T-cell (primary cell): ENCODE measurements at regions not wholly inside any gene's neighbourhood (a gene's known extent, or its start where the extent isn't known, plus 50 kb on each side); places are given as distances from the start of the nearest gene placed in this dataset.
"Not testable (repeated sequence)": the region's sequence is repeated elsewhere in the genome, so short reads cannot be mapped to it uniquely, and the experiment has no call there.

Experiments used
- ATAC-seq, 4 experiments: fragments of 200-7000 bp in 3 of 4; fragments of 150-1000 bp in 1 of 4; cut with Tn5 transposase; replicated peaks in 1 of 4; 1 replicate in 3 of 4; 2 replicates in 1 of 4; pipeline ENCODE4 v1.10.0; 2021; ENCODE audit warnings: moderate library complexity in 3 of 4, mild to moderate bottlenecking in 2 of 4, moderate number of reproducible peaks in 1 of 4
- CTCF ChIA-PET, 2 donors: fragments of 300-600 bp; sonication (Branson Sonifier 250); formaldehyde crosslinking; loops; one replicate each; lab custom pipeline; 2022; ENCODE audit warnings: antibody characterized with exemption in 2 of 2; lab: Charles Lee
- POLR2A ChIA-PET, 2 donors: fragments of 300-600 bp; sonication (Branson Sonifier 250); formaldehyde crosslinking; loops; one replicate each; lab custom pipeline; 2022; ENCODE audit warnings: antibody characterized with exemption in 2 of 2; lab: Charles Lee
- DNase-seq, 35 experiments: peaks; one replicate each; pipeline versions ENCODE4 v3.0.0 to v3.0.0-alpha.2; 2013 to 2023
- H3K27ac ChIP-seq: one replicate; pipeline ENCODE4 v1.5.1; 2013; ENCODE audit warnings: low read length
- H3K27me3 ChIP-seq, 2 experiments: replicated peaks in 1 of 2; 1 replicate in 1 of 2; 2 replicates in 1 of 2; pipeline versions ENCODE4 v1.6.1 to v1.7.0; 2013; ENCODE audit warnings: low read length in 1 of 2, mixed read lengths in 1 of 2; ENCODE audit not compliant: control insufficient read depth in 2 of 2, insufficient read depth in 2 of 2; ENCODE audit errors: extremely low read depth in 1 of 2
- H3K36me3 ChIP-seq, 2 donors: 1 replicate in 1 of 2; 2 replicates in 1 of 2; pipeline versions ENCODE4 v1.6.1 to v1.7.0; 2013; ENCODE audit warnings: low read length in 1 of 2; ENCODE audit not compliant: control insufficient read depth in 2 of 2, insufficient read depth in 1 of 2; ENCODE audit errors: extremely low read depth in 1 of 2
- H3K4me1 ChIP-seq, 2 experiments: 1 replicate in 1 of 2; 2 replicates in 1 of 2; pipeline versions ENCODE4 v1.6.1 to v1.7.0; 2013; ENCODE audit warnings: low read length in 2 of 2, mixed read lengths in 1 of 2; ENCODE audit not compliant: insufficient read depth in 2 of 2, control insufficient read depth in 1 of 2; ENCODE audit errors: extremely low read depth in 1 of 2
- H3K4me3 ChIP-seq, 2 donors: 1 replicate in 1 of 2; 2 replicates in 1 of 2; pipeline versions ENCODE4 v1.5.1 to v1.7.0; 2013; ENCODE audit warnings: mild to moderate bottlenecking in 2 of 2, low read length in 1 of 2, moderate library complexity in 1 of 2; ENCODE audit not compliant: control insufficient read depth in 1 of 2; ENCODE audit errors: extremely low read depth in 1 of 2
- H3K9me3 ChIP-seq: 2 replicates; pipeline ENCODE4 v1.7.0; 2013
- H3K27ac Mint-ChIP-seq, 2 donors: one replicate each; pipeline ENCODE4 v1.8.0; 2020 to 2021; ENCODE audit warnings: mild to moderate bottlenecking in 2 of 2, mixed read lengths in 2 of 2
- H3K27me3 Mint-ChIP-seq, 2 donors: one replicate each; pipeline ENCODE4 v1.8.0; 2021 to 2022; ENCODE audit warnings: mixed read lengths in 2 of 2
- H3K36me3 Mint-ChIP-seq: one replicate; pipeline ENCODE4 v1.8.0; 2021; ENCODE audit warnings: mixed read lengths
- H3K4me1 Mint-ChIP-seq, 3 donors: one replicate each; pipeline ENCODE4 v1.8.0; 2020 to 2022; ENCODE audit warnings: mixed read lengths in 3 of 3, mild to moderate bottlenecking in 1 of 3
- H3K4me3 Mint-ChIP-seq, 3 donors: one replicate each; pipeline ENCODE4 v1.8.0; 2020 to 2022; ENCODE audit warnings: mild to moderate bottlenecking in 3 of 3, mixed read lengths in 3 of 3, moderate library complexity in 3 of 3
- H3K9me3 Mint-ChIP-seq, 3 donors: one replicate each; pipeline ENCODE4 v1.8.0; 2020 to 2022; ENCODE audit warnings: mixed read lengths in 3 of 3
- WGBS: methylation state at CpG from one replicate; pipeline ENCODE4 v1.1.5; 2013; ENCODE audit warnings: missing lambda C conversion rate; ENCODE audit not compliant: insufficient coverage; 5-methylcytosine and 5-hydroxymethylcytosine counted together

- Mint-ChIP-seq H3K36me3 (no peaks in the 10 kb centered on the region), H3K4me3 (no peak overlapping the region), H3K27me3 (no peaks in the 10 kb centered on the region), H3K9me3 (peaks cover 0 to 15% (median 15%) of the 10 kb centered on the region in 3 donors), H3K27ac (no peak overlapping the region), H3K4me1 (no peaks in the 10 kb centered on the region)
- no peaks in the 10 kb centered on the region for H3K4me1 ChIP-seq
- CTCF ChIA-PET = no interaction called here
- H3K36me3 ChIP-seq = no peaks in the 10 kb centered on the region
- ATAC-seq (no peak), DNase-seq (no peak)
- H3K27ac ChIP-seq = no peak overlapping the region
- POLR2A ChIA-PET = no interaction called here
- H3K4me3 ChIP-seq = no peak overlapping the region
- WGBS = no CpG with 5 or more reads among the region's 3 CpGs
- no peaks in the 10 kb centered on the region for H3K9me3 ChIP-seq
- H3K27me3 ChIP-seq = no peaks in the 10 kb centered on the region
These were observed 1130.0 kb downstream of the DNAJB9 start for GRCh38 chr7:109699661-109700060.

DNA sequence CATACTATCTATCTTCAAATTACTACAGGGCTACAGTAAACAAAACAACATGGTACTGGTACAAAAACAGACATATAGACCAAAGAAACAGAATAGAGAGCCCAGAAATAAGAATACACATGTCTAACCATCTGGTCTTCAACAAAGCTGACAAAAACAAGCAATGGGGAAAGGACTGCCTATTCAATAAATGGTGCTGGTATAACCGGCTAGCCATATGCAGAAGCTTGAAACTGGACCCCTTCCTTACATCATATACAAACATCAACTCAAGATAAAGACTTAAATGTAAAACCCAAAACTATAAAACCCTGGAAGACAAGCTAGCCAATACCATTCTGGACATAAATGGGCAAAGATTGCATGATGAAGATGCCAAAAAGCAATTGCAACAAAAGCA lies 1143.7 kb downstream of the DNAJB9 start:
- no peak for ATAC-seq
- Mint-ChIP-seq H3K9me3 (peaks cover 0 to 13% (median under 1%) of the 10 kb centered on the region in 3 donors), H3K27ac (no peak overlapping the region), H3K4me3 (no peak overlapping the region), H3K36me3 (no peaks in the 10 kb centered on the region), H3K27me3 (no peaks in the 10 kb centered on the region), H3K4me1 (no peaks in the 10 kb centered on the region)
- H3K9me3 ChIP-seq = no peaks in the 10 kb centered on the region
- DNase-seq = no peak
- CTCF ChIA-PET = no interaction called here
- no peaks in the 10 kb centered on the region for H3K27me3 ChIP-seq
- no peaks in the 10 kb centered on the region for H3K4me1 ChIP-seq
- POLR2A ChIA-PET = no interaction called here
- no peaks in the 10 kb centered on the region for H3K36me3 ChIP-seq
- H3K27ac ChIP-seq = no peak overlapping the region
- WGBS = 100% methylated on average over 1 of the region's 1 CpG
- H3K4me3 ChIP-seq = no peak overlapping the region

DNA sequence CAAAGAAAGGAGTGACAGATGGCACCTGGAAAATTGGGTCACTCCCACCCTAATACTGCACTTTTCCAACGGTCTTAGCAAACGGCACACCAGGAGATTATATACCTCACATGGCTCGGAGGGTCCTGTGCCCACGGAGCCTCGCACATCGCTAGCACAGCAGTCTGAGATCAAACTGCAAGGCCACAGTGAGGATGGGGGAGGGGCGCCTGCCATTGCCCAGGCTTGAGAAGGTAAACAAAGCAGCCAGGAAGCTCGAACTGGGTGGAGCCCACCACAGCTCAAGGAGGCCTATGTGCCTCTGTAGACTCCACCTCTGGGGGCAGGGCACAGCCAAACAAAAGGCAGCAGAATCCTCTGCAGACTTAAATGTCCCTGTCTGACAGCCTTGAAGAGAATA lies 1149.7 kb downstream of the DNAJB9 start:
- H3K36me3 Mint-ChIP-seq, H3K27ac Mint-ChIP-seq, ATAC-seq, H3K36me3 ChIP-seq, H3K4me1 ChIP-seq, H3K4me3 Mint-ChIP-seq, CTCF ChIA-PET, H3K9me3 ChIP-seq, DNase-seq, H3K27ac ChIP-seq, POLR2A ChIA-PET, H3K27me3 ChIP-seq, H3K4me3 ChIP-seq, H3K27me3 Mint-ChIP-seq, H3K4me1 Mint-ChIP-seq, H3K9me3 Mint-ChIP-seq: not testable (repeated sequence)
- 67% methylated on average over 3 of the region's 8 CpGs for WGBS

DNA sequence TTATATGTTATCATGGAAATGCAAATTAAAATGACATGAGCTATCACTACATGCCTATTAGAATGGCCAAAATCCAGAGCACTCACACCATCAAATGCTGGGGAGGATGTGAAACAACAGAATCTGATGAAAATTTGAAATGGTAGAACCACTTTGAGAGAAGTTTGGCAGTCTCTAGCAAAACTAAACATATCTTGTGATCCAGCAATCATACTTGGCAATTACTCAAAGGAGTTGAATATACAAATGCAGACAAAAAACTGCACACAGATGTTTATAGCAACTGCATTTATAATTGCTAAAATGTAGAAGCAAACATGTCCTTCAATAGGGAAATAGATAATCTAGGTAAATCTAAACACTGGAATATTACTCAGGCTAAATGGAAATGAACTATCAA lies 1164.9 kb downstream of the DNAJB9 start:
- Mint-ChIP-seq H3K9me3 (peaks cover 3 to 25% (median 10%) of the 10 kb centered on the region in 3 donors), H3K27me3 (no peaks in the 10 kb centered on the region), H3K4me3 (no peak overlapping the region), H3K27ac (no peak overlapping the region), H3K36me3 (no peaks in the 10 kb centered on the region), H3K4me1 (no peaks in the 10 kb centered on the region)
- POLR2A ChIA-PET = no interaction called here
- Histone ChIP-seq H3K4me3 (no peak overlapping the region), H3K36me3 (no peaks in the 10 kb centered on the region), H3K4me1 (no peaks in the 10 kb centered on the region), H3K27me3 (no peaks in the 10 kb centered on the region), H3K9me3 (peaks cover 4% of the 10 kb centered on the region), H3K27ac (no peak overlapping the region)
- ATAC-seq (no peak), DNase-seq (no peak)
- CTCF ChIA-PET = no interaction called here

GRCh38 chr7:109735881-109736280 lies 1166.2 kb downstream of the DNAJB9 start:
- H3K4me3 Mint-ChIP-seq = no peak overlapping the region
- H3K4me1 Mint-ChIP-seq = no peaks in the 10 kb centered on the region
- POLR2A ChIA-PET = no interaction called here

DNA sequence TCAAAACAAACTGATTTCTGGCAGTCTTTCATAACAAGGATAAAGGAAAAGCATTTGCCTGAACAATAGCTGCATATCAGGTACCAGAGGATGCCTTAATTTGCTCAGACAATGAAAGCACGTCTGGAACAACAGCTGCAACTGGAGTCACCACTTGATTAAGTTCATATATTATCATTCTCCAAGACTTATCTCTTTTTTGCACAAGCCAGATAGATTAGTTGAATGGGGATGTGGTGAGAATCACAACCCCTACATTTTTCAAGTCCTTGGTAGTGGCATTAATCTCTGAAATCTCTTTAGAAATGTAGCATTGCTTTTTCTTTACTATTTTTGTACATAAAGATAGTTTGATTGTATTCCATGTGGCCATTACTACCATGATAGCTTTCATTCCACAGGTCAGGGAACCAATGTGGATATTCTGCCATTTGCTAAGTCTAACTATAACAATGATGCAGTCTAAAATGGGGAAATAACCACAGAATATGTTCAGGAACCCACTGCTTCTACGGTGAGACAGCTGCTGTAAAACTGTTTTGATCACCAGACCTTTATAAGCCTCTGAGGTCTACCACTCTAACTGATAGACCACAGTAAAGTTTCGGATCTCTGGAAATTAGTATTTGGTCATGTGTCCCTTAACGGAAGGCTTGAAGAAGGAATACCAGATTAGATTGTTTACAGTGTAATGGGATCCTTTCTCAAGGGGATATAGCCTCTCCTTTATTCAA lies 1176.2 kb downstream of the DNAJB9 start:
- Histone ChIP-seq H3K27ac (no peak overlapping the region), H3K4me3 (no peak overlapping the region), H3K27me3 (no peaks in the 10 kb centered on the region), H3K4me1 (no peaks in the 10 kb centered on the region), H3K9me3 (no peaks in the 10 kb centered on the region), H3K36me3 (no peaks in the 10 kb centered on the region)
- Mint-ChIP-seq H3K36me3 (no peaks in the 10 kb centered on the region), H3K4me3 (no peak overlapping the region), H3K4me1 (no peaks in the 10 kb centered on the region), H3K9me3 (peaks cover 2 to 4% (median 4%) of the 10 kb centered on the region in 3 donors), H3K27me3 (no peaks in the 10 kb centered on the region), H3K27ac (no peak overlapping the region)
- ATAC-seq = no peak
- DNase-seq = no peak
- ChIA-PET POLR2A (no interaction called here), CTCF (no interaction called here)
- no CpG with 5 or more reads among the region's 4 CpGs for WGBS

More at GRCh38 chr7:109735881-109736280, 1166.2 kb downstream of the DNAJB9 start:
- no peaks in the 10 kb centered on the region for H3K36me3 ChIP-seq
- Mint-ChIP-seq H3K9me3 (peaks cover 3 to 21% (median 10%) of the 10 kb centered on the region in 3 donors), H3K27ac (no peak overlapping the region), H3K36me3 (no peaks in the 10 kb centered on the region), H3K27me3 (no peaks in the 10 kb centered on the region)
- no peaks in the 10 kb centered on the region for H3K27me3 ChIP-seq
- CTCF ChIA-PET = no interaction called here
- H3K4me3 ChIP-seq = no peak overlapping the region
- no peaks in the 10 kb centered on the region for H3K4me1 ChIP-seq
- no peak overlapping the region for H3K27ac ChIP-seq
- ATAC-seq (no peak), DNase-seq (no peak)
- H3K9me3 ChIP-seq = peaks cover 4% of the 10 kb centered on the region
- WGBS = no CpG with 5 or more reads among the region's 5 CpGs

DNA sequence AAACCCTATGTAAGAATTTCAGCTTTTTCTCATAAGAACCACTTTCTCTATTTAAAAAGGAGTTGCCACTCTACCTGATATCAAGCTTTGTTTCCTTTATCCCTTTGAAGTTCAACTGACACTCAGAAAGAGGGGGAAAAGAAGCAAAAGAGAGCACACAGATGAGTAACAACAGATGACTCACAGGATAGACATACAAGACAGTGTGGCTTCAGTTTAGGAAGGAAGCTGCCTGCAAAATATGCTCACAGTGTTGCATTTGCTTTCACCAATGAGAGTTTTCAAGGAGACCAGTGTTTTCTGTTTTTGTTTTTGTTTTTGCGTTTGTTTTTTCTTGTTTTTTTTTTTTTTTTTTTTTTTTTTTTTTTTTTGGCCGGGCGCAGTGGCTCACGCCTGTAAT lies 1181.6 kb downstream of the DNAJB9 start:
- Mint-ChIP-seq H3K27ac (no peak overlapping the region), H3K4me3 (no peak overlapping the region), H3K9me3 (peaks cover 4 to 7% (median 5%) of the 10 kb centered on the region in 3 donors), H3K27me3 (no peaks in the 10 kb centered on the region), H3K36me3 (no peaks in the 10 kb centered on the region), H3K4me1 (no peaks in the 10 kb centered on the region)
- no peaks in the 10 kb centered on the region for H3K4me1 ChIP-seq
- WGBS = no CpG with 5 or more reads among the region's 4 CpGs
- DNase-seq (no peak), ATAC-seq (no peak)
- no peak overlapping the region for H3K27ac ChIP-seq
- ChIA-PET POLR2A (no interaction called here), CTCF (no interaction called here)
- no peaks in the 10 kb centered on the region for H3K27me3 ChIP-seq
- no peaks in the 10 kb centered on the region for H3K36me3 ChIP-seq
- no peak overlapping the region for H3K4me3 ChIP-seq
- H3K9me3 ChIP-seq = no peaks in the 10 kb centered on the region
